Keratinocyte (primary cell): ENCODE measurements at regions not wholly inside any gene's neighbourhood (a gene's known extent, or its start where the extent isn't known, plus 50 kb on each side); places are given as distances from the start of the nearest gene placed in this dataset.

Source experiments
- CTCF ChIP-seq, 3 experiments: IDR thresholded peaks in 1 of 3; conservative IDR thresholded peaks in 1 of 3; optimal IDR thresholded peaks in 1 of 3; 2 replicates in 2 of 3; 3 replicates in 1 of 3; pipeline versions ENCODE3 to v1.5.1; 2011; ENCODE audit warnings: low read length in 3 of 3, mild to moderate bottlenecking in 3 of 3, moderate library complexity in 2 of 3, control low read depth in 1 of 3, inconsistent platforms in 1 of 3; ENCODE audit not compliant: insufficient read depth in 2 of 3; ENCODE audit errors: extremely low read depth in 1 of 3
- EZH2 ChIP-seq: IDR thresholded peaks from one replicate; pipeline ENCODE4 v1.6.1; 2012; ENCODE audit warnings: inconsistent platforms, mild to moderate bottlenecking, low read length, moderate library complexity

- TF ChIP-seq CTCF (optimal IDR thresholded peaks at IDR 0.05 in 1 of 3, IDR thresholded peaks at IDR 0.05 in 1 of 3, conservative IDR thresholded peaks at IDR 0.05 in 1 of 3; ENCODE audit: extremely low read depth in 1 of 3, insufficient read depth in 2 of 3, low read length in 3 of 3), result peak; percentile 80 to 94 (median 92)
- TF ChIP-seq EZH2, result no peak
Observed at GRCh38 chr15:31977812-31978661, 52.3 kb upstream of the CHRNA7 start.
